ENCODE measurements at regions not wholly inside any gene's neighbourhood (a gene's known extent, or its start where the extent isn't known, plus 50 kb on each side); places are given as distances from the start of the nearest gene placed in this dataset.
A peak's percentile ranks its signal among the peaks of the same experiment; 100 is the strongest.

DNA sequence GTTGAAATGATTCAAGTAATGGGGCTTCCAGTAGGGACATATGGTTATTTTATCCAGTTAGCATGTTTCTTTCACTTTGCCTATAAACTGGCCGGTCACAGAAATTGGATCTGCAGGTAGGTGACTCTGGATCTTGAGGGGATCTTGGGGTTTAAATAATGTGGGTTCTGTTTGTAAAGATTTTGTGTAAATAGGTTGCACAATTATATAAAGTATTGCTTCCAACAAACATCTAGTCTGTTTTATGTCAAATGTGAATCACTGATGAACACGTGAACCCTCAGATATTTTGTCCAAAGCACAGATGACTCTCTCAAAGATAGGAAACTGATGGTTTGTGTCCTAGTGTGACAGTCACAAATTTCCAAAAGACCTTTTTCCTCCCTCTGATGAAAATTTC, 98.4 kb downstream of the ZIC5 start:
- peaks cover 5% of the 10 kb centered on the region for H3K27me3 Mint-ChIP-seq
- no peak overlapping the region for H3K27ac Mint-ChIP-seq
- H3K4me3 Mint-ChIP-seq (ENCODE audit: low read depth), result no peak overlapping the region

DNA sequence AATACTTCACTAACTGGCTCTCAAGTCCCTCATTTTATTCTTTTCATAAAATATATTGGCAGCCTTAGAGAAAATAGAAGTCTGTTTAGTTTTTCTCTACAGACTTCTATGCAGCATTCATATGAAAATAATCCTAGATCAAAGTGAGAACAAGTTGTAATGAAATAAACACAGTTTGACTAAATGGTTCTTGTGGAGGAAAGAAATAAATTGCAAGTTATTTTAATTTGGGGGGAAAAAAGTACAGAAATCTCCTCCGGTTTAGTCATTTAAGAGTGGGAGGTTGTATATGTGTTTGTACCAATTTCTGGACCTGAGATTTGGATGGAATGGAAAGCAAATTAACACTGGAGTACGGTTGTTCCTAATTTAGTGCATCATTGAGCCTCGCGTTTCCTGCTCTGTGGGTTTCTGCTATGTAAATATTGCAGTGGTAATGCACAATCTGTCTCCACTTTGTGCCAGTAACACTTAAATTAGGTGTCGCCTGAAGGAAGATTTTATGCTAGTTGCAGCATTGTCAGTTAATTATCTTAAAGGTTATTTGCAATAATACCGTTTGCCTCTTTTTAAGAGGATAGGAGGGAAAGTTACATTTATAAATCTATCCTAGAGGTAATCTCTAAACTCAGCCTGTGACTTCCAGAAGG, 100.2 kb downstream of the ZIC5 start:
- no peak overlapping the region for H3K27ac Mint-ChIP-seq
- no peaks in the 10 kb centered on the region for H3K27me3 Mint-ChIP-seq
- peaks cover 15% of the 10 kb centered on the region for H3K4me1 Mint-ChIP-seq (ENCODE audit: low read depth)
- no peaks in the 10 kb centered on the region for H3K9me3 Mint-ChIP-seq (ENCODE audit: low read depth)
- TF ChIP-seq, protein P1, sequence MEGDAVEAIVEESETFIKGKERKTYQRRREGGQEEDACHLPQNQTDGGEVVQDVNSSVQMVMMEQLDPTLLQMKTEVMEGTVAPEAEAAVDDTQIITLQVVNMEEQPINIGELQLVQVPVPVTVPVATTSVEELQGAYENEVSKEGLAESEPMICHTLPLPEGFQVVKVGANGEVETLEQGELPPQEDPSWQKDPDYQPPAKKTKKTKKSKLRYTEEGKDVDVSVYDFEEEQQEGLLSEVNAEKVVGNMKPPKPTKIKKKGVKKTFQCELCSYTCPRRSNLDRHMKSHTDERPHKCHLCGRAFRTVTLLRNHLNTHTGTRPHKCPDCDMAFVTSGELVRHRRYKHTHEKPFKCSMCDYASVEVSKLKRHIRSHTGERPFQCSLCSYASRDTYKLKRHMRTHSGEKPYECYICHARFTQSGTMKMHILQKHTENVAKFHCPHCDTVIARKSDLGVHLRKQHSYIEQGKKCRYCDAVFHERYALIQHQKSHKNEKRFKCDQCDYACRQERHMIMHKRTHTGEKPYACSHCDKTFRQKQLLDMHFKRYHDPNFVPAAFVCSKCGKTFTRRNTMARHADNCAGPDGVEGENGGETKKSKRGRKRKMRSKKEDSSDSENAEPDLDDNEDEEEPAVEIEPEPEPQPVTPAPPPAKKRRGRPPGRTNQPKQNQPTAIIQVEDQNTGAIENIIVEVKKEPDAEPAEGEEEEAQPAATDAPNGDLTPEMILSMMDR (IDR thresholded peaks at IDR 0.05; ENCODE audit: unreplicated experiment), result no peak
- DNase-seq (ENCODE audit: low spot score, unreplicated experiment), result no peak
- no peaks in the 10 kb centered on the region for H3K36me3 Mint-ChIP-seq (ENCODE audit: insufficient read depth)
- no peak overlapping the region for H3K4me3 Mint-ChIP-seq (ENCODE audit: low read depth)

More for the DNA sequence above, 98.4 kb downstream of the ZIC5 start:
- Mint-ChIP-seq H3K9me3 (ENCODE audit: low read depth) (no peaks in the 10 kb centered on the region), H3K4me1 (ENCODE audit: low read depth) (peaks cover 15% of the 10 kb centered on the region), H3K36me3 (ENCODE audit: insufficient read depth) (no peaks in the 10 kb centered on the region)
- TF ChIP-seq, protein P1 (IDR thresholded peaks at IDR 0.05; ENCODE audit: unreplicated experiment), result no peak
- no peak for DNase-seq (ENCODE audit: low spot score, unreplicated experiment)

DNA sequence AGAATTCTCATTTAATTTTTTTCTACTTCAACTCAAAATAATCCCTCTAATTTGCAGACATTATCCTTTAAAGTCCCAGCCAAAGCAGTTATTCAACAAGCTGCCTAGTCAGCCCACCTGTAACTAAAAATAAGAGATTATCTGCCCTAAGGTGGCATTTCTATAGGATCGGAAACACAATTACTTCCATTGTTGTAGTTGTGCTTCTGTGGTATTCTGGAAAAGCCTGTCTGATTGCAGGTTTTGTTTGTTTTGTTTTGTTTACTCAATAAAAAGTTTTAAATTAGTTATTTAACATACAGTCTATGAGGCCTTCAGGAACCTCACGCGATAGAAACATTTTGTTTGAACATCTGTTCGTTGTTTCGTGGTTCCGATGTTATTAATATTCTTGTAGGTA, 101.0 kb downstream of the ZIC5 start:
- H3K27ac Mint-ChIP-seq, result no peak overlapping the region
- no peaks in the 10 kb centered on the region for H3K27me3 Mint-ChIP-seq

DNA sequence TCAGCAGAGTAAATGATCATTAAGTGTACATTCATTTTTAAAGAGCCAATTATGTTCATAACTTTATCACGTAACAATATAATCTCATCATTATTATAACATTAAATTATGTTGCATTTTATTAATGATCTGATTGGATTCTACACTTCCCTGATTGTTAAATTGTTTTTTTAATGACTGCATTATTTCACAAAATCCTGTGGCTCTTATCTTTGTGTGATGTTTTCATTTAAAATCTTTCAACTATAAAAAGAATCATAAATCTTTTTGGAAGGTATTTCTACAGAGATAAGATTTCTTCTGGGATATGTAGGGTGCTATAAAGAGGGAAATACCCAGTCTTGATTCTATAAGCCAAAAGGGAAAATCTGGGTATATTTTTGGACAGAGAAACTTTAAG, 101.7 kb downstream of the ZIC5 start:
- no peak for DNase-seq (ENCODE audit: low spot score, unreplicated experiment)
- Mint-ChIP-seq H3K4me1 (ENCODE audit: low read depth) (peaks cover 15% of the 10 kb centered on the region), H3K36me3 (ENCODE audit: insufficient read depth) (no peaks in the 10 kb centered on the region), H3K4me3 (ENCODE audit: low read depth) (no peak overlapping the region), H3K27ac (no peak overlapping the region), H3K9me3 (ENCODE audit: low read depth) (no peaks in the 10 kb centered on the region), H3K27me3 (no peaks in the 10 kb centered on the region)
- TF ChIP-seq, protein P1 (IDR thresholded peaks at IDR 0.05; ENCODE audit: unreplicated experiment), result no peak

More for the DNA sequence above, 101.0 kb downstream of the ZIC5 start:
- Mint-ChIP-seq H3K4me1 (ENCODE audit: low read depth) (peaks cover 15% of the 10 kb centered on the region), H3K36me3 (ENCODE audit: insufficient read depth) (no peaks in the 10 kb centered on the region), H3K9me3 (ENCODE audit: low read depth) (no peaks in the 10 kb centered on the region), H3K4me3 (ENCODE audit: low read depth) (peak overlapping the region; percentile 32)
- no peak for DNase-seq (ENCODE audit: low spot score, unreplicated experiment)
- TF ChIP-seq, protein P1 (IDR thresholded peaks at IDR 0.05; ENCODE audit: unreplicated experiment), result no peak

DNA sequence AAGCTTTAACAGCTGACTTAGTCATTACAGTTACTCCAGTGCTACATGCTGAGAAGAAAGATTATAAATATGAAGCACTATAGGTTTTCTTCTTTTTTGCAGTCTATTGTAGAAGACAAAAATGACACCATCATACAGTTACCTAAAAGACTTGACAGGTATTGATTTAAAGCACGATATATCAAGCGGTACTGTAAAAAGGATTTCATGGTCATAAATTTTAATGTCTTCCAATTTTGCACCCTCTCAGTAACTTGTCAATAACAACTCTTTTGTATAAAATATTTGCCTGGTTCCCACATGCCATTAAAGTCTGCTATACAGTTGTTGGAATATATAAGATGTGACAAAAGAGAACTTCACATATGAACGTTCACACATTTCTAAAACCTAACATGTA, 102.8 kb downstream of the ZIC5 start:
- H3K36me3 Mint-ChIP-seq (ENCODE audit: insufficient read depth), result no peaks in the 10 kb centered on the region
- H3K4me3 Mint-ChIP-seq (ENCODE audit: low read depth), result no peak overlapping the region
- TF ChIP-seq, protein P1 (IDR thresholded peaks at IDR 0.05; ENCODE audit: unreplicated experiment), result no peak
- no peak for DNase-seq (ENCODE audit: low spot score, unreplicated experiment)
- H3K27me3 Mint-ChIP-seq, result peaks cover under 1% of the 10 kb centered on the region
- peaks cover 15% of the 10 kb centered on the region for H3K4me1 Mint-ChIP-seq (ENCODE audit: low read depth)
- no peaks in the 10 kb centered on the region for H3K9me3 Mint-ChIP-seq (ENCODE audit: low read depth)
- no peak overlapping the region for H3K27ac Mint-ChIP-seq
